GM21367 (cell line): ENCODE measurements at regions not wholly inside any gene's neighbourhood (a gene's known extent, or its start where the extent isn't known, plus 50 kb on each side); places are given as distances from the start of the nearest gene placed in this dataset.

Source experiments
- ATAC-seq: cut with Tn5 transposase; IDR thresholded peaks from one replicate; pipeline ENCODE4 v1.9.1; 2021; ENCODE audit not compliant: unreplicated experiment

DNA sequence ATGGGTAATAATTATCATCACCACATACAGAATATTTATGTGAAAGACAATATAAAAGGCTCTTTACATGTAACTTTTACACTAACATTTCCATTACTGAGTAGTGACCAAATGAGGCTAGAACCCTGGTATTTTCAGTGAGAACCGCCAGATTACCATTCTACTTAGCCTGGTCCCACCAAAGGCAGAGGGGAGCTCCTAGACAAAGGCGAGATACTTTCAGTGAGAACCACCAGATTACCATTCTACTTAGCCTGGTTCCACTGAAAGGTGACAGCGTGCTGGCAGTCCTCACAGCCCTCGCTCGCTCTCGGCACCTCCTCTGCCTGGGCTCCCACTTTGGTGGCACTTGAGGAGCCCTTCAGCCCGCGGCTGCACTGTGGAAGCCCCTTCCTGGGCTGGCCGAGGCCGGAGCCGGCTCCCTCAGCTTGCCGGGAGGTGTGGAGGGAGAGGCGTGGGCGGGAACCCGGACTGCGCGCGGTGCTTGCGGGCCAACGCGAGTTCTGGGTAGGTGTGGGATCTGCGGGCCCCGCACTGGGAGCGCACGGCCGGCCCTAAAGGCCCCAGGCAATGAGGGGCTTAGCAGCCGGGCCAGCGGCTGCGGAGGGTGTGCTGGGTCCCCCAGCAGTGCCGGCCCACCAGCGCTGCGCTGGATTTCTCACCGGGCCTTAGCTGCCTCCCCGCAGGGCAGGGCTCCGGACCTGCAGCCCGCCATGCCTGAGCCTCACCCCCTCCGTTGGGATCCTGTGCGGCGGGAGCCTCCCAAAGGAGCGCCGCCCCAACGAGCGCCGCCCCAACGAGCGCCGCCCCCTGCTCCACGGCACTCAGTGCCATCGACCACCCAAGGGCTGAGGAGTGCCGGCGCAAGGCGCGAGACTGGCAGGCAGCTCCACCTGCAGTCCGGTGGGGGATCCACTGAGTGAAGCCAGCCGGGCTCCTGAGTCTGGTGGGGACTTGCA is 1276.1 kb downstream of the PCDH7 start:
- no peak for ATAC-seq

DNA sequence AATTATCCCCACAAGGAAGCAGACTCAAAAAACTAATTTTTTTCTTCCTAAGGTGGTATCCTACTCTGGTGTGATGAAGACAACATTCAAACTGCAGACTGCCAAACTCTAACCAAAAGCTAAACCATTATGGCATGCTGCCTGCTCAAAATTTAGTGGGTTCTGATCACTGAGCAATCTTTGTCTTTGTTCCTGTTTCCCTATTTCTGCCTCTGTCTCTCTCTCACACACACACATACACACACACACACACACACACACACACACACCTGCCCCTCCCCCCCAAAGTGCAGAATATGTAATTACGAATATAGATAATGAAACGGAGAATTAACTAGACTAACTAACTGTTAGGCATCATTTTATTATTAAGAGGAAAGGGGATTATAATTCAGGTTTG is 1278.6 kb downstream of the PCDH7 start:
- ATAC-seq = no peak

DNA sequence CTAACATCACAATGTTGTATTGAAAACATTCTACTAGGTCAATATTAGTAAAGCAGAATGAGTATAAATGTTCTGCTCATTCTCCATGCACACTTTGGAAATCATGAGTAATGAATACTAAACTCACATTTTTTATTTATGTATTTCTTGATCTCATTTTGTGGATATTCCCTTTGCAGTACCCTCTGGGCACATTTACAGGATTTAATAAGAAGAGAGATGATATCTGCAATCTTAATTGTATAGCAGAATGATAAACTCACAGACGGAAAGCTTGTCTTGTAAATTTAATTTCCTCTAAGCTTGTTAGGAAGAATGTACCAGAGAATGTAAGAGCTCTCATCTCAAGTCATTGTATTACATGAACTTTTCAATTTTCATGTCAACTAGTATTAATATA is 1279.7 kb downstream of the PCDH7 start:
- no peak for ATAC-seq

- no peak for ATAC-seq
Observed at GRCh38 chr4:32000846-32001488, 1280.8 kb downstream of the PCDH7 start.

- no peak for ATAC-seq
Observed at GRCh38 chr4:32002037-32002747, 1282.0 kb downstream of the PCDH7 start.

DNA sequence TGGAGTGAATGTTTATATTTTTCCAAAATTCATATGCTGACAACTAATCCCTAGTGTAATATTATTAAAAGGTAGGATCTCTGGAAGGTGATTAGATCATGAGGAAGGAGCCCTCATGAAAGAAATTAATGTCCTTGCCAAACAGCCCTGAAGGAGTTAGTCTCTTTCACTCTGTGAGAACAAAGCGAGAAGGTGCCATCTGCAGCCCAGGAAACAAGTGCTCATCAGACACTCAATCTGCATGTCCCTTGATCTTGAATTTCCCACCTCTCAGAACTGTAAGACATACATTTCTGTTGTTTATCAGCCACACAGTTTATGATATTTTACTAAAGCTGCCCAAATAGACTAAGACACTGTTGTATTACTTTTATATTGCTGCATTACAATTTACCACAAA is 1283.4 kb downstream of the PCDH7 start:
- ATAC-seq = no peak

DNA sequence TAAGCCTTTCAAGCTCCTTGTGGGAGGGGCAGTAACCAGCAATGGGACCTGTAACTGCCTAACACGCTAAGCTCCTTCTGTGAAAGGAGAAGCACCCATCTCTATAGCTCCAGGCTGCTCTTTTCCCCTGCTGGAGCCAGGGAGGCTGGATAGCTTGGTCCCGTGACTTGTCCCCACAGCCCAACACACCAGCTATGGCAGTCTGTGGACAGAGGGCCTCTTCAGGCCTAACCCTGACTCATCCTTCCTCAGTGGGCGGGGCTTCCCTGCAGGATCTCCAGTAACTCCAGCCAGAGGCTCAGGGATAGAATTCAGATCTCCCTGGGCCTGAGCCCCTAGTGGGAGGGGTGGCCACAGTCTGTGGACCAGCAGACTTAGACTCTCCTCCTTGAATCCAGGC is 1290.1 kb downstream of the PCDH7 start:
- ATAC-seq = no peak

DNA sequence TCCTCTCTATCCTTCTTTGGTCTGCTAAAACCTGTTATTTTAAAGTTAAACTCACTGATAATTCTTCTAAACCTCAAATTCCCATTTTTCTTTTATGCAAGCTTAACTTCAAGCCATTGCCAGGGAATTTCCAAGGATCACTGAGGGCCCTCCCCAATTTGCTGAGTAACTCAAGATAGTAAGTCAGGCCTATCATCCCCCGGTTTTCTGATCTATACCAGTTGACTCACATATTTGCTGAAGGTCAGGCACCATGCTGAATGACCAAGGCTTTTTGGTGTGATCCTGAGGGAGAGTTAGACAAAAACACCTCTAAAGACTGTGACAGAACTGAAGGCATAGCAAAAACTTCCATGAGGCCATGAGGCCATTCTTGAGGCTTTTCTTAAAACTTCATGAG is 1301.9 kb downstream of the PCDH7 start:
- ATAC-seq = no peak

GRCh38 chr4:32025851-32026459 is 1305.8 kb downstream of the PCDH7 start:
- no peak for ATAC-seq

GRCh38 chr4:32030406-32030805 is 1310.2 kb downstream of the PCDH7 start:
- ATAC-seq = no peak

DNA sequence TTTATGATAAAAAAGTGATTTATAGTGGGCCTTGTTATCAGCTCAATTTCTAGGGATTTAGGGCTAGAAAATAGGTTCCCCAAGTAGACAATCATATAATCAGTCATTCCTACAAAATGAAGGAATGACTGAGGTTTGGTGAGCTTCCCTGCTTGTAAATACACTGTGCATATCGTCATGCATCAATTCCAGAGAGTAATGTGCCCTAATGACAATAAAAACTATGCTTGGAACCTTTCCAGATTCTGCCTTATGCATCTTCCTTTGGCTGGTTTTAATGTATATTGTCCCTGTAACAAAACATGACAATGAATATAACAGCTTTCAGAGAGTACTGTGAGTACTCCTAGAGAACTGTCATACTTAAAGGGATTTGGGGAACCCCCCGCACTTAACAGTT is 1310.9 kb downstream of the PCDH7 start:
- no peak for ATAC-seq

GRCh38 chr4:32032136-32032672 is 1312.0 kb downstream of the PCDH7 start:
- ATAC-seq = no peak

DNA sequence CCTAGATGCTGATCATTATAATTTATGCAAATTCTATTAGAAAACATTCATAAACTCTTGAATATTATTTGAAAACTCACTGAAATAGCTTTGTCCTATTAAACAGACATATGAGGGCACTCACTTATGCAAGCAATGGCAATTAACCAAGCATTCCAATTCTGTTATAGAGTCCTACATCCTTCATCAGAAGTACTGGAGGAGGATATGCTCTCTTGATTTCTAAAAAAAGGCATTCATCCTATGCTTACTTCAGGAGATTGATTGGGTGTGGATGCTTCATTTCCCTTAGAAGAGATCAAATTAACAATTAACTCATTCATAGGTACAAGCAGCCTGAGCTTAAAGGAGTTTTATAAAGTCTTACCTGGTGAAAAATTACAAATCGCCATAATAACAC is 1317.2 kb downstream of the PCDH7 start:
- no peak for ATAC-seq

- no peak for ATAC-seq
Observed at GRCh38 chr4:32042486-32043247, 1322.5 kb downstream of the PCDH7 start.

GRCh38 chr4:32043248-32043633 is 1323.1 kb downstream of the PCDH7 start:
- no peak for ATAC-seq

DNA sequence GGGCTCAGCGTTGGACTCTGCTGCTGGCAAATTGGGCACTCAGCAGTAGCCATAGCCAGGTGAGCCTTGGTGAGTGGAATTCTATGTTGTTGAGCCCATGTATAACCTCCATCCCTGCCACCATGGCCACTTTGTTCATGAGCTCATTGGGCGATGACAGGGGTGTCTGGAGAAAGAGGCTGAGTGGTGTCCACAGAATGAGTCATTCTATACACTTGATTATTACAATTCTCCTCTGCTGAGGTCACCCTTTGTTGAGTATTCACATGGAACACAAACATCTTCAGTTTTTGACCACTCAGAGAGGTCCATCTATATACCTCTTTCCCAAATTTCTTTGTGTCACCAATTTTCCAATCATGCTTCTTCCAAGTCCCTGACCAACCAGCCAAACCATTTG is 1341.7 kb downstream of the PCDH7 start:
- ATAC-seq = no peak

DNA sequence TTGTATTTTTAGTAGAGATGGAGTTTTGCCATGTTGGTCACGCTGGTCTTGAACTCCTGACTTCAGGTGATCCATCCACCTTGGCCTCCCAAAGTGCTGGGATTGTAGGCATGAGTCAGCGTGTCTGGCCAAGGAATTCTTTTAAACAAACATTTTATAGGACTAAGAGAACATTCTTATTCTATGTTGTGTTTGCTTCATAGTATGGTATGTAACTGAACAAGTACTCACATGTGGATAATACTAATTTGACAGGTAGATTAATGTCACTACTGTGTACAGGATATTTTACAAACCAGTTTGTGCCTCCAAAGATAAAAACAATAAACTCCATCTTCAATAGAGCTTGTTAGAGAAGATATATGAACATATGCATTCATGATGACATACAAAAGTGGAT is 1353.4 kb downstream of the PCDH7 start:
- ATAC-seq = no peak

- no peak for ATAC-seq
Observed at GRCh38 chr4:32087211-32087610, 1367.0 kb downstream of the PCDH7 start.

- no peak for ATAC-seq
Observed at GRCh38 chr4:32094987-32095386, 1374.8 kb downstream of the PCDH7 start.

- no peak for ATAC-seq
Observed at GRCh38 chr4:32102896-32103295, 1382.7 kb downstream of the PCDH7 start.
